ENCODE measurements at regions not wholly inside any gene's neighbourhood (a gene's known extent, or its start where the extent isn't known, plus 50 kb on each side); places are given as distances from the start of the nearest gene placed in this dataset.

GRCh38 chr3:72042397-72043203 is 257.7 kb upstream of the PROK2 start:
- TF ChIP-seq CTCF (IDR thresholded peaks at IDR 0.05): no peak
- TF ChIP-seq POLR2A (IDR thresholded peaks at IDR 0.05): no peak

All from testis (tissue), 2 donors.